ENCODE measurements at regions not wholly inside any gene's neighbourhood (a gene's known extent, or its start where the extent isn't known, plus 50 kb on each side); places are given as distances from the start of the nearest gene placed in this dataset.

- TF ChIP-seq CTCF (IDR thresholded peaks at IDR 0.05) (no peak), ZFX (IDR thresholded peaks at IDR 0.05; ENCODE audit: borderline replicate concordance) (no peak)
Measured at GRCh38 chr18:30103881-30104280, 938.7 kb downstream of the DSC3 start.
